Suppressor macrophage treated with lipopolysaccharide for 4 hours (primary cell): ENCODE measurements at regions not wholly inside any gene's neighbourhood (a gene's known extent, or its start where the extent isn't known, plus 50 kb on each side); places are given as distances from the start of the nearest gene placed in this dataset.

Source experiments
- DNase-seq: peaks from one replicate; pipeline ENCODE4 v3.0.0-alpha.2; 2020

DNA sequence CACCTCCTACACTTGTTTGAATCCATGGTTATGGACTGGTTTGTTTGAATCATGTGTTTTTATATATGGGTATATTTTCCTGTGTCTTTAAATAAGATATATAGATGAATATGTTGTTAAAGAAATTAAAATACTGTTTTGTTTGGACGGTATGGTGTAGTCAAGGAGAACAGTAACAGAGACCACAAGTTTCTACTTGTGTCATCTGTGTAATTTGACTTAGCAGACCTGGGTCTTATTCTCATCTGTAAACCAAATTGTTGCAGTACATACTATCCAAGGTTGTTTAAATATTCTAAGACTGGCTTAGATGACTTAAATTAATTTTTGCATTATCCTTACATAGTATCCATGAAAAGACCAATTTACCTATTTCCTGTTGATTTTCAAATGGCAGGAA is 361.1 kb upstream of the SLITRK1 start:
- no peak for DNase-seq

DNA sequence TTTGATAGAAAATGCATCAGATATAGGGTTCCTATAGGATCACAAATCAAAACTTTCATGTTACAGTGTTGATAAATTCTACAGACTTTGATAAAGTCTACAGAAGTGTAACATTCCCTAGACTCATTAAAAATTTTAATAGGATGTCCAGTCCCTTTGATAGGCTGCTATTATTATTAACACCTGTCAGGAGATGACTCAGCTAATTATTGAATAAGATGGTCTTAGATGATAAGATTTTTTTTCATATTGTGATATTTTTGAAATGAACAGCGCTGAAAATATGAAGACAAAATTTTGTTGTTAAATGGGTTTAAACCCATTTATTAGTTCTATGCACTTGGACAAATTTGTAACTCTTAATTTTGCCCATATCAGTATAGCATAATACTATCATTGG is 356.8 kb upstream of the SLITRK1 start:
- no peak for DNase-seq

- no peak for DNase-seq
Measured at GRCh38 chr13:84238381-84238780, 356.1 kb upstream of the SLITRK1 start.

DNA sequence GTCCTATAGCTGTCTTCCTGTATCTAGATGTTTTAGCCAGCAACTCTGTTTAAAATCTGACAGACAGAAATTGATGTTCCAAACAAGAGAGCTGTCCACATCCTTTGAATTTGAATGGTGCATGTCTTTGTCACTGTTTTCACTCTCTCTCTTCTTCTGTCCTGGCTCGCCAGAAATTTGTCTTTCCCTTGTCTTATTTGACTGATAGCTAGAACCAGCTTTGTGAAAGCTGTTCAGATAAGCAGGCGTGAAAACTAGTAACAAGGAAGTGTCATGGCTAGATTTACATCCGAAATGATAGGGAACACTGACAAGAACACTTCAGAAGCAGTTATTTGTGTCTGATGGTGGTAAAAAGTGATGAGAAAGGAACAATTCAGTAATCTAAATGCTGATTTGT is 354.9 kb upstream of the SLITRK1 start:
- DNase-seq, result no peak

DNA sequence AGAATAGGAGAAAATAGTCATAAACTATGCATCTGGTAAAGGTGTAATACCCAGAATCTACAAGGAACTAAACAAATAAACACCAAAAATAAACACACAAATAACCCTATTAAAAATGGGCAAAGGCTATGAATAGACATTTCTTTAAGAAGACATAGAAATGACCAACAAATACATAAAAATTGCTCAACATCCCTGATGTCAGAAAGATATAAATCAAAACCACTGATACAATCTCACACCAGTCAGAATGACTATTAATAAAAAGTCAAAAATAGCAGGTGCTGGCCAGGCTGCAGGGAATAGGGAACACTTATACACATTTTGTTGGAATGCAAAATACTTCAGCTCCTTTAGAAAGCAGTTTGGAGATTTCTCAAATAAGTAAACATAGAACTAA is 352.1 kb upstream of the SLITRK1 start:
- no peak for DNase-seq

DNA sequence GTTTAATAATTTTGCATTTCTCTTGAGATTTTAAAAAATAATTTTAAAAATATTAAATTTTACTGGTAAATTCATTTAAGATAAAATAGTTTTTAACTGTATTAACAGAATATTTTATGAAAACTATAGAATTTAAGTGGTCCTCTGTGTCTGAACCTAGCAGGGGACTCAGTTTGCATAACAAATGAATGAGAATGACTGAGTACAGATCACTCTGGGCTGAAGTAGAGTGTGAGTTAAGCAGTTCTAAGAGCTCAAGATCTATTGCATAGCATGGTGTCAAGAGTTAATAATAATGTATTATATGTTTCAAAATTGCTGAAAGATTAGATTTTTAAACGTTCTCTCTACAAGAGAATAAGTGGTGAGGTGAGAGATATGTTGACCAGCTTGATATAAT is 348.3 kb upstream of the SLITRK1 start:
- DNase-seq, result no peak

DNA sequence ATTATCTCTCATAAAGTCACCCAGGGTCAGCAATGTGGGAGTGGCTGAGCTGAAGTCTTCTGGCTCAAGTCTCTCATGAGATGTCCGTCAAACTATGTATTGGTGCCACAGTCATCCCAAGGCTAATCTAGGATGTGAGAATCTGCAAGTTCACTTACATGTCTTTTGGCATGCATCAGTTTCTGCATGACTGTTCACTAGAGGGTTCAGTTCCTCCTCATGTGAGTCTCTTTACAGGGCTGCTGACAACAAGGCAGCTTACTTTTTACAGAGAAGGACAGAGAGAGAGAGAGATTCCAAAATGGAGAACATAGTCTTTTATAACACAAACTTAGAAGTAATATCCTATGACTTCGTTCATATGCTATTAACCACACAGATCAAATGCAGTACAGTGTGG is 328.8 kb upstream of the SLITRK1 start:
- no peak for DNase-seq

- DNase-seq, result no peak
Measured at GRCh38 chr13:84208246-84208910, 326.1 kb upstream of the SLITRK1 start.

DNA sequence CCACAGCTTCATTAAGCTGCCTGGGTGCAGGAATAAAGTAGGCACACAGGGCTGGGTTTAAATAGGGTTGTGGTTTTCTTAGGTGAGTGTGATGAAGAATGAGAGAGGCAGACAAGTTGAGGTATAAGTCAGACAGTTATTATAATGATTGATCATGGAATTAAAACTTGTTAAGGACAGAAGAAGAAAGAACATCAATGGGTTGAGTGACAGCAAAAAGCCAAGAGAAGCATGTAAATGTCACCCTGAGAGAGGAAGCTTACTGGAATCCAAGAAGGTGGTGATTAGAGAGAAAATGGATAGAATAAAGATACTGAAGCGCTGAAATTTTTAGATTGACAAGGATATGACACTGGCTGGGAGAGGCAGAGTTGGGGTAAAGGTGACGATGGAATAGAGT is 325.2 kb upstream of the SLITRK1 start:
- no peak for DNase-seq

DNA sequence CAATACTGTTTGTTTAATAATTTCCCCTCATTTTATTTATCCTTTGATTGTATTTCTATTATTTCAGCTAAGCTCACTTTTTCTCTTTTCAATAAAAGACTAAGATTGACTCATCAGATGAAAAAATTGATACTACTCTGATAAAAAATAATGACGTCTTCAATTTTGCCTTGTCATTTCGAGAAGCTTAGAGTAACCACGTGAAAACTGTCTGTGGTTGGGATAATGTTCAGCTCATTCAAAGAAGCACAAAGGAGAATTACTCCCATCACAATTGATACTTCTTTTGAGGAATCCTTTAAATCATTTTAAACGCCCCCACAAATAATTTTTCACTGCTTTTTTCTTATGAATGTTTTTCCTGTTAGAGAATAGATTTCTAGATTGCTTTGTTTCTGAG is 318.7 kb upstream of the SLITRK1 start:
- no peak for DNase-seq

DNA sequence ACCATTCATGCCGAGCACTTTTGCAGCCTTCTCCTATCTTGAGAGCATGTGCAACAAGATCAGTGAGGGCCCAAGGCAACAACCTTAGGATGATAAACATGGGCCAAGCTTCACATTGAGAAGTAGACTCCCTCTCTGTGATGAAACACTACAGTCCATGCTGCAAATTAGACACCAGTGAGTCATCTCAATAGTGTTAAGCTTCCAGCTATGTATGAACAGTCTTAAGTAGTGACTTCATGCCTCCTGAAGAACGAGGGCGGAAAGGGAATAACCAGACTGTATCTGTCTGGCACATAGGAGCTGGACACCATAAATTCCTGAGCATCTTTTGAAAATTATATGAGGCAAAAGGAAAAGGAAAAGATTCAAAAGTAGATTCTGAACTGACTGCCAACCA is 309.9 kb upstream of the SLITRK1 start:
- no peak for DNase-seq

- DNase-seq, result no peak
Measured at GRCh38 chr13:84191139-84191538, 308.9 kb upstream of the SLITRK1 start.

DNA sequence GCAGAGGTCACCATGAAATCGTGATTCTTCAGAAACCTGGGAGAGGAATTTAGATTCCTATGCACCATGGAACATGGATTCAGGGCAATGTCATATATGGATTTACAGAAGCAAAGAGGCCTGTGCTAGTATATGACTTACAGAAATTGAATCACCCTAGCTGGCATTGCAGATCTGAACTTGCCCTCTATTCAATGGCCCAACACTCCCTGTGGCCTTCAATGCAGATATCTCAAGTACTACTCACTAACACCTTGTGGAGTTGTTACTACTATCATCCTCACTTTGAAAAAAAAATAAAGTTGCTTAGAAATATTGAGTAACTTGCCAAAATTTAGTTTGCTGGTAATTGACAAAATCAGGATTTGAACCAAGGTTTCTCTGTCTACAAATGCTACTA is 305.4 kb upstream of the SLITRK1 start:
- no peak for DNase-seq

DNA sequence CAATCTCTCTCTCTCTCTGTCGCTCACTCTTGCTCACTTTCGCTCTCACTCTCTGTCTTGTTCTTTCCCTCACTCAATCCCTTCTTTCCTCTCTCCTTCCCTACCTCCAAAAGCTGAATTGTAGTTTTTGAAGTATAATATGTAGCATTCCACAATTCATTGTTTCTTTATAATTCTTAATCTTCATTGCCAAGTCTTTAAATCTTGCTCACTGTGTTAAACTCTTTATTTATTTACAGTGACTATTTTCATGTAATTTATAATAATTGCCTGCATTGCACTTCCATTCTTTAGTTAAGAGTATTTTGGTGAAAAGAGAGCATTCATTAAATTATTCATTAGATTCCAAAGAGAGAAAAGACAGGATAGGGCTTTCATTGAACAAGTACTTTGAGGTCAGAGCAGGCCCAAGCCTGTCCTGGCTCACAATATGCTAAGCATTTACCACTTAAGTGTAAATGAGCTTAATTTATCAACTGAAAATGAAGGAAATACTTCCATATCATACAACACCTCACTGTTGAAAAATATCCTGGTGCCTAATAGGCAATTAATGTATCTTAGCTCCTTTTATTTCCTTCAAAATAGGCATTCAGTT is 257.4 kb upstream of the SLITRK1 start:
- no peak for DNase-seq

DNA sequence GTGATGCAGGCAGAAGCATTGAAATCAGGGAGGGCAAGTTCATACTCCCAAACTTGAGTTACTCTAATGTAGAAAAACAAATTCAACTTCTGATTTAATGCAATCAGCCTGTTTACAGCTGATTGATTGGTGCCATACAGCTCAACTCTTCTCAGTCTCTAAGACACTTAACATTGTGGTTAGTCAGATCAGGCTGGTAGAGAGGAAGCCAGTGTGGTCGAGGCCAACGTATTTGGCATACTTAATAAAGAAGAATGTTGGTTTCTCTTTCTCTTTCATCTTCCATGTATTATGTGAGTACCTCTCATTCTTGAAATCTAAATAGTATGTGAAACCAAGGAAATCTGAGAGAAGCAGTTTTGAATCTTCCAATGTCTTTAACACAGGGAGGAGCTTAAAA is 255.0 kb upstream of the SLITRK1 start:
- peak; percentile 67 for DNase-seq

DNA sequence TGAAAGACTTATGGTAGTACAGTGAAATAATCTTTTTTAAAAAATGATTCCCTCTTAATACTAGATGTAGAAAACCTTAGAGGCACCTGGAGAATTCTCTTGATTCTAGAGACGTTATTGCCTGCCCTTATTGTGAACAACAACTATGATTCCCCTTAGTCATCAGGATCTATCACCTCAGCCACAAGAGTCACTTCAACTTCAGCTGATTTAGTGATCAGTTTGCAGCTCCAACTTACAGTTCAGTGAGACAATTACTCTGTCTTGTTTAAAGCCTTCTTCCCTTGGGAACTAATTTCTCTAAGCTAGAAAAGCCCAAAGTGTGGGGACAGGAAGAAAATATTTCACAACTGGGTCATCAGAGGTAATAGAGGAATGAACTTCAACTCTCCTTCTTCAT is 254.3 kb upstream of the SLITRK1 start:
- DNase-seq, result no peak

- no peak for DNase-seq
Measured at GRCh38 chr13:84132491-84132890, 250.2 kb upstream of the SLITRK1 start.

DNA sequence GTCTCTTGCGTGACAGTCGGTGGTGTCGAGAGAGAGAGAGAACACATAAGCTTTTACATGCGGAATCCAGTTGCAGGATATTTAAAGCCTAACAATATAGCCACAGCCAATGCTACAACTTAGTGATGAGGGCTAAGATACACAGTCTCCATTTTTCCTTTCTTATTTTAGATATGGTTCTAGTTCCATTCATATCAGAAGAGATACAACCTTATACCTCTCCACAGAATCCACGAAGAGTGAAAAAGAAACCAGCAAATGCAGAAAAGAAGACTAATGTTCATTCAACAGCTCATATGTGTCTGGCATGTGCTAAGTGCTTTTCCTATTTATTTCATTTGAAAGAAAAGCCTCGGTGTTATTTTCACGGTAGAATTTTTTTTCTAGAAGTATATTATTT is 249.0 kb upstream of the SLITRK1 start:
- no peak for DNase-seq

GRCh38 chr13:84130495-84131114 is 248.3 kb upstream of the SLITRK1 start:
- DNase-seq, result no peak

DNA sequence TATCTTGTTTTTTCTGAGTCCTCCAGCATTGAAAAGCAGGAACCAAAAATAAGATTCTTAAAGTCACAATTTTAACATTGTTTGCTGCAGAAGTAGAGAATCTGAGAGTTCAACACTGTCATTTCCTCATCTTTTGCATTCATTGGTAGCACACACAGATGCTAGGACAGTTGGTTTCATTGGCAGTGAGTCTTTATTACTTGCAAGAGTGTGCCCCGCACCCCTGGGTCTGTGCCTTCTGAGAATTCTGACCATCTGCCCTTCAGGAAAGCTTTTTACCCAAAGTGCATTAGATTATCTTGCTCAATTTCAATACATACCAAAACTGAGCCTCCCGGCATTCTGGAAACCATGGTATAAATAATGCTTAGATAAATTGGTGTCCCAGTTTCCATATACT is 247.7 kb upstream of the SLITRK1 start:
- DNase-seq, result no peak

- no peak for DNase-seq
Measured at GRCh38 chr13:84127597-84128128, 245.4 kb upstream of the SLITRK1 start.

DNA sequence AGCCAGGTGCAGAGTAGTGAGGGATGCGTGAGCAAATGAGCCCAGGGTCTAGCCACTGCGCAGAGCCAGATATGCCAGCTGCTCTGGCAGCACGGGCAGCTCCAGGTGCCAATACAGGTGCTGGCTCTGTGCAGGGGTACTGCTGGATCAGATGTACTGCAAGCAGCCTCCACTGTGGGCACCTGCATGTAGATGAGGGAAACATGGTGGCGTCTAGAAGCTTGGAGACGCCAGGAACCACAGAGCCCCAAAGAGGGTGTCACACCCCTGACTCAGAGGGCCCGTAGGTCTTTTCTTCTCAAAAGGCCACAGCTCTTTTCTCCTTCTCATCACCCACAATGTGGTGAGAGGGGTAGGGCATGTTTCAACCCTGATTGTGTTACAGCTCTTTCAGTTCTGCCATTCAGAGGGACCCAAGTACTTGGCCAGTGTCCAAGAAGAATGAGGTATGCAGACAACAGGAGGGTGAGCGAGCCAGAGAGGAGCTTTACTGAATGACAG is 244.4 kb upstream of the SLITRK1 start:
- no peak for DNase-seq

DNA sequence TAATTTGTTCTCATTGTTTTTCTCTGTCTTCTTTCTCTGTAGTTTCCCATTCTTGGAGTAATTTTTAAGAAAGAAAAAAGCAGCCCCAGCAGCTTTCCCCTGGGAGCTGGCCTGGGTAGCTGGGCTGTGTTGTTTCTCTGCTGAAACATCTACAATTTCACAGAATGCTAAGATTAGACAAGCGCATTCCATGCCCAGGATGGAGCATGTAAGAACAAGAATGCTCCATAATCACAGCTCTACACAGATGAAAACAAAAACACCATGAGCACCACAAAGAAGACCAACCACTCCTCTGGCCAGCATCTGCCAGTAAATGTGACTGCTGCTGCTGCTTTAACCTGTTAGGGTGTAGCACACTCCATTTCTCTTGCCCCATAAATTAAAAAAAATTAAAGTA is 239.2 kb upstream of the SLITRK1 start:
- no peak for DNase-seq

GRCh38 chr13:84118839-84119409 is 236.7 kb upstream of the SLITRK1 start:
- DNase-seq, result no peak
